ENCODE measurements at regions not wholly inside any gene's neighbourhood (a gene's known extent, or its start where the extent isn't known, plus 50 kb on each side); places are given as distances from the start of the nearest gene placed in this dataset.

GRCh38 chrX:7330556-7330955, 182.6 kb upstream of the PUDP start:
- Histone ChIP-seq H3K4me1 (ENCODE audit: control insufficient read depth, insufficient read depth, low read length) (peaks cover 22% of the 10 kb centered on the region), H3K4me3 (ENCODE audit: low read length) (no peak overlapping the region), H3K9ac (ENCODE audit: low read length) (peak overlapping the region; percentile 51), H3K27me3 (replicated peaks; ENCODE audit: control insufficient read depth, insufficient read depth, low read length) (no peaks in the 10 kb centered on the region), H3K36me3 (ENCODE audit: control insufficient read depth, insufficient read depth, low read length, severe bottlenecking) (peaks cover 5% of the 10 kb centered on the region), H3K9me3 (ENCODE audit: control insufficient read depth, low read length) (no peaks in the 10 kb centered on the region)
- peak; percentile 42 for DNase-seq (ENCODE audit: low read depth)

- DNase-seq (ENCODE audit: low read depth) = no peak
- Histone ChIP-seq H3K27me3 (replicated peaks; ENCODE audit: control insufficient read depth, insufficient read depth, low read length) (no peaks in the 10 kb centered on the region), H3K9ac (ENCODE audit: low read length) (no peak overlapping the region), H3K36me3 (ENCODE audit: control insufficient read depth, insufficient read depth, low read length, severe bottlenecking) (no peaks in the 10 kb centered on the region), H3K4me1 (ENCODE audit: control insufficient read depth, insufficient read depth, low read length) (peaks cover 6% of the 10 kb centered on the region), H3K4me3 (ENCODE audit: low read length) (no peak overlapping the region), H3K9me3 (ENCODE audit: control insufficient read depth, low read length) (no peaks in the 10 kb centered on the region)
These were observed 170.7 kb upstream of the PUDP start for GRCh38 chrX:7318661-7319060.

DNA sequence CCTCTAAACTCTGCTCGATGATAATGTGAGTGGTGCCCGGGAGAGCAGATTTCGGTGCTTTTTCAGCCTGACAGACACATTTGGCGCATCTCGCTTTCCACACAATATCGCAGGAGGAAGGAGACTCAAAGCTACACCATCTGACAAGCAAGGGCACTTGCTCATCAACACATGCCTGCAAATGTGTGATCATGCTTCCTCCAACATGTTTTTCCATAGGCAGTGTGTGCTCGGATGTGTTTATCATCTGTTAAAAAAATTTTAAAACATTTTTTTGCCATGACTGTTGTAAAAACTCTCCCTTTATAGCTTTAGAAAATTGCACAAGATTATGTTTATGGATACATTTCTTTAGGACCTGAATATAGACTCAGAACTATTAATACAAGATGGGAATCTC, 170.3 kb upstream of the PUDP start:
- DNase-seq (ENCODE audit: low read depth) = peak; percentile 38

DNA sequence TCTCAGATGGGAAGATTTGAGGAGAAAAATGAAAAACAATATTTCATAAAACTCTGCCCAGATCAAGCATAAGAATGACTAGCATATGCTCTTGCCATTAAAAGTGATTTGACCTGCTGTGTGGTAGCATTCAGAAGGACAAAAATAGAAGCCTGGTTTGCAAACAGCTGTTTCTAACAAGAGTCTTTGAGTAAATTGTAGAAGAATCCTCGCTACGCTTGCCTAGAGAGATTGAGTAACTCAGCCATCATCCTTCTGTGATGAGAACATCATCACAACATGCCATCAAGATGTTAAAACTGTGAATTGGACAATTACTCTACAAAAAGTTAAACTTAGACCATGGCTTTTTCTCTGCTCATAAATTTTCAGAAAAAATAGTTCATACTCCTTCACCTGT, 168.9 kb upstream of the PUDP start:
- no peaks in the 10 kb centered on the region for H3K27me3 ChIP-seq (replicated peaks; ENCODE audit: control insufficient read depth, insufficient read depth, low read length)
- peaks cover 6% of the 10 kb centered on the region for H3K4me1 ChIP-seq (ENCODE audit: control insufficient read depth, insufficient read depth, low read length)
- H3K36me3 ChIP-seq (ENCODE audit: control insufficient read depth, insufficient read depth, low read length, severe bottlenecking) = no peaks in the 10 kb centered on the region
- H3K4me3 ChIP-seq (ENCODE audit: low read length) = no peak overlapping the region
- DNase-seq (ENCODE audit: low read depth) = peak; percentile 59
- H3K9me3 ChIP-seq (ENCODE audit: control insufficient read depth, low read length) = no peaks in the 10 kb centered on the region
- no peak overlapping the region for H3K9ac ChIP-seq (ENCODE audit: low read length)

More for the DNA sequence above, 170.3 kb upstream of the PUDP start:
- Histone ChIP-seq H3K27me3 (replicated peaks; ENCODE audit: control insufficient read depth, insufficient read depth, low read length) (no peaks in the 10 kb centered on the region), H3K4me1 (ENCODE audit: control insufficient read depth, insufficient read depth, low read length) (peaks cover 6% of the 10 kb centered on the region), H3K4me3 (ENCODE audit: low read length) (no peak overlapping the region), H3K9ac (ENCODE audit: low read length) (no peak overlapping the region), H3K9me3 (ENCODE audit: control insufficient read depth, low read length) (no peaks in the 10 kb centered on the region), H3K36me3 (ENCODE audit: control insufficient read depth, insufficient read depth, low read length, severe bottlenecking) (no peaks in the 10 kb centered on the region)

DNA sequence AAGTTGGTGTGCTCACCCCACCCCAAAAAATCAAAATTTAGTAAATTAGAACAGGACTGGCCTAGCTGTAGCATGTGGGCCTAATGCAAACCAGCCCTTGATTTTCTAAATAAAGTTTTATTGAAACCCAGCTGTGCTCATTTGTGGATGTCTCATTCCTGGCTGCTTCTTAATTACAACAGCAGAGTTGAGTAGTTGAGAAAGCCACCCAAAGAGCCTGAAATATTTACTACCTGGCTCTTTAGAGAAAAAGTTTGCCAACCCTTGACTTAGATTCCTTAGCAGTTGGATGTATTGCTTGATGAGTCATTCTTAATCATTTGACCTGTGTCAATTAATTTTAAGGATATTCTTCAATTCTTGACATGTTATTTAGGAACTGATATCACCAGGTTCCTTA, 168.3 kb upstream of the PUDP start:
- Histone ChIP-seq H3K4me3 (ENCODE audit: low read length) (no peak overlapping the region), H3K4me1 (ENCODE audit: control insufficient read depth, insufficient read depth, low read length) (peaks cover 6% of the 10 kb centered on the region), H3K9ac (ENCODE audit: low read length) (no peak overlapping the region), H3K27me3 (replicated peaks; ENCODE audit: control insufficient read depth, insufficient read depth, low read length) (no peaks in the 10 kb centered on the region), H3K9me3 (ENCODE audit: control insufficient read depth, low read length) (no peaks in the 10 kb centered on the region), H3K36me3 (ENCODE audit: control insufficient read depth, insufficient read depth, low read length, severe bottlenecking) (no peaks in the 10 kb centered on the region)
- DNase-seq (ENCODE audit: low read depth) = no peak

GRCh38 chrX:7314425-7314824, 166.5 kb upstream of the PUDP start:
- Histone ChIP-seq H3K4me1 (ENCODE audit: control insufficient read depth, insufficient read depth, low read length) (peaks cover 6% of the 10 kb centered on the region), H3K9ac (ENCODE audit: low read length) (no peak overlapping the region), H3K36me3 (ENCODE audit: control insufficient read depth, insufficient read depth, low read length, severe bottlenecking) (no peaks in the 10 kb centered on the region), H3K9me3 (ENCODE audit: control insufficient read depth, low read length) (no peaks in the 10 kb centered on the region), H3K27me3 (replicated peaks; ENCODE audit: control insufficient read depth, insufficient read depth, low read length) (no peaks in the 10 kb centered on the region), H3K4me3 (ENCODE audit: low read length) (no peak overlapping the region)
- DNase-seq (ENCODE audit: low read depth) = no peak

DNA sequence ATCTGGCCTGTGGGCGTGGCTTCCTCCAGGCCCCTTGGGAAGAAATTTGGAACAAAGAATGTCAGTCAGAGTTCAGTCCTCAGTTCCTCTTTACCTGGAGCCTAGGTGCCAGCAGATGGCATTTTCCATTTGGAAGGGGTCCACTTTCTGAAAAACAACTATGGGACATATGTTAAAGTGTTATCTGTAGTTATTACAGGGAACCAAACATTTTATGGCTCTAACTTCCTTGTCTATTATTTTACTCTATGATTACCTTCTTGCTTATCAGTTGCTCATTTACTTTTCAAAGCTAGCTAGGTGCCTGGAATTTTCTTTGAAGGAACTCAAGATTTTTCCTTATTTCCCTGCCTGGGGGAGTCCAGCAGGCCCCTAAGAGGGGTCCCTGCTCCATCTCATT, 159.8 kb upstream of the PUDP start:
- Histone ChIP-seq H3K27me3 (replicated peaks; ENCODE audit: control insufficient read depth, insufficient read depth, low read length) (no peaks in the 10 kb centered on the region), H3K36me3 (ENCODE audit: control insufficient read depth, insufficient read depth, low read length, severe bottlenecking) (peaks cover 20% of the 10 kb centered on the region), H3K4me1 (ENCODE audit: control insufficient read depth, insufficient read depth, low read length) (no peaks in the 10 kb centered on the region), H3K9me3 (ENCODE audit: control insufficient read depth, low read length) (no peaks in the 10 kb centered on the region), H3K4me3 (ENCODE audit: low read length) (no peak overlapping the region), H3K9ac (ENCODE audit: low read length) (no peak overlapping the region)
- no peak for DNase-seq (ENCODE audit: low read depth)

- no peak overlapping the region for H3K4me3 ChIP-seq (ENCODE audit: low read length)
- H3K4me1 ChIP-seq (ENCODE audit: control insufficient read depth, insufficient read depth, low read length) = no peaks in the 10 kb centered on the region
- H3K9me3 ChIP-seq (ENCODE audit: control insufficient read depth, low read length) = no peaks in the 10 kb centered on the region
- peak; percentile 25 for DNase-seq (ENCODE audit: low read depth)
- no peaks in the 10 kb centered on the region for H3K36me3 ChIP-seq (ENCODE audit: control insufficient read depth, insufficient read depth, low read length, severe bottlenecking)
- no peaks in the 10 kb centered on the region for H3K27me3 ChIP-seq (replicated peaks; ENCODE audit: control insufficient read depth, insufficient read depth, low read length)
- no peak overlapping the region for H3K9ac ChIP-seq (ENCODE audit: low read length)
These were observed 146.5 kb upstream of the PUDP start for GRCh38 chrX:7294483-7294882.

- DNase-seq (ENCODE audit: low read depth) = no peak
- H3K4me3 ChIP-seq (ENCODE audit: low read length) = no peak overlapping the region
- H3K9me3 ChIP-seq (ENCODE audit: control insufficient read depth, low read length) = no peaks in the 10 kb centered on the region
- no peaks in the 10 kb centered on the region for H3K27me3 ChIP-seq (replicated peaks; ENCODE audit: control insufficient read depth, insufficient read depth, low read length)
- no peaks in the 10 kb centered on the region for H3K36me3 ChIP-seq (ENCODE audit: control insufficient read depth, insufficient read depth, low read length, severe bottlenecking)
- H3K9ac ChIP-seq (ENCODE audit: low read length) = no peak overlapping the region
- H3K4me1 ChIP-seq (ENCODE audit: control insufficient read depth, insufficient read depth, low read length) = no peaks in the 10 kb centered on the region
These were observed 138.3 kb upstream of the PUDP start for GRCh38 chrX:7286168-7286837.

DNA sequence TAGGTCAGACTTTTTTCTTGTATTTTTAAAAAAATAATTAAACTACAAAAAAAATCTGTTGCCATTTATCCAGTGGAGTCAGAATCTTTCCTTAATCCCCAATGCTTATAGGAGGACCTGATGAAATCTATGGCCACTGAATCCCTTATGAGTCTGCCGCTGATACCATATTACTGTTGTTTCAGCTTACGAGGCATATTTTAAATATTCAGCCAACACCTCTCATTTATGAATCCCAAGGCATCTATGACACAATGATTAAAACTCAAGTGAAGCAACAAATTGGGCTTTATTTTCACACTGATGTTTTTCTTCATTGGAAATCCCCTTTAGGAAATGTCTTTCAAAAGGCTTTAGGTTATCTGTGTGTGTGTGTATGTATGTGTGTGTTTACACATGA, 137.8 kb upstream of the PUDP start:
- Histone ChIP-seq H3K4me1 (ENCODE audit: control insufficient read depth, insufficient read depth, low read length) (no peaks in the 10 kb centered on the region), H3K27me3 (replicated peaks; ENCODE audit: control insufficient read depth, insufficient read depth, low read length) (no peaks in the 10 kb centered on the region), H3K9me3 (ENCODE audit: control insufficient read depth, low read length) (no peaks in the 10 kb centered on the region), H3K9ac (ENCODE audit: low read length) (no peak overlapping the region), H3K4me3 (ENCODE audit: low read length) (no peak overlapping the region), H3K36me3 (ENCODE audit: control insufficient read depth, insufficient read depth, low read length, severe bottlenecking) (no peaks in the 10 kb centered on the region)
- DNase-seq (ENCODE audit: low read depth) = no peak

DNA sequence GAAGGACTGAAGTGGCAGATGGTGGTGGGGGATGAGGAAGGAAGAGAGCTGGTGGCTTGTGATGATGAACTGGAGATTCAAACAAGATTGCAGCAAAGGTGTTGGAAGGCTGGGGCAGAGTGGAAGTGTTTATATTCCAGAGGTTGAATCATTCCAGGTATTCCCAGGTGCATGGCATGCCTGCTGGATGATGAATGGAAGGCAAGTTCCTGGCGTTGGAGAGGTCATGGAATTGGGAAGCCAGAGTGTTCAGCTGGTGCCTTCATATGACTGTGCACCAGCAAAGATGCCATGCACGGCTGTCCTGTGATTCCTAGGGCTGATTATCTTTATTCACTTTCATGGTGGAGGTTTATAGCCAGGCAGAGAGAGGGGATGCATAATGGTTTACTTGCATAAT, 135.8 kb upstream of the PUDP start:
- Histone ChIP-seq H3K36me3 (ENCODE audit: control insufficient read depth, insufficient read depth, low read length, severe bottlenecking) (no peaks in the 10 kb centered on the region), H3K27me3 (replicated peaks; ENCODE audit: control insufficient read depth, insufficient read depth, low read length) (no peaks in the 10 kb centered on the region), H3K9me3 (ENCODE audit: control insufficient read depth, low read length) (no peaks in the 10 kb centered on the region), H3K9ac (ENCODE audit: low read length) (no peak overlapping the region), H3K4me3 (ENCODE audit: low read length) (no peak overlapping the region), H3K4me1 (ENCODE audit: control insufficient read depth, insufficient read depth, low read length) (no peaks in the 10 kb centered on the region)
- no peak for DNase-seq (ENCODE audit: low read depth)

GRCh38 chrX:7280520-7280919, 132.6 kb upstream of the PUDP start:
- Histone ChIP-seq H3K9ac (ENCODE audit: low read length) (no peak overlapping the region), H3K4me3 (ENCODE audit: low read length) (no peak overlapping the region), H3K27me3 (replicated peaks; ENCODE audit: control insufficient read depth, insufficient read depth, low read length) (no peaks in the 10 kb centered on the region), H3K9me3 (ENCODE audit: control insufficient read depth, low read length) (no peaks in the 10 kb centered on the region), H3K4me1 (ENCODE audit: control insufficient read depth, insufficient read depth, low read length) (no peaks in the 10 kb centered on the region), H3K36me3 (ENCODE audit: control insufficient read depth, insufficient read depth, low read length, severe bottlenecking) (peaks cover 5% of the 10 kb centered on the region)
- no peak for DNase-seq (ENCODE audit: low read depth)
